A673 (cell line): ENCODE measurements at regions not wholly inside any gene's neighbourhood (a gene's known extent, or its start where the extent isn't known, plus 50 kb on each side); places are given as distances from the start of the nearest gene placed in this dataset.

Source experiments
- BruUV-seq: library from RNA; stranded (reverse); fragments of 400-500 nt; replicated peaks from 2 replicates; lab custom pipeline; 2021; lab: Mats Ljungman, UMichigan
- CTCF ChIA-PET: fragments of 300-600 bp; sonication (Branson Sonifier 250); formaldehyde crosslinking; loops from one replicate; lab custom pipeline; 2022; ENCODE audit warnings: antibody characterized with exemption; lab: Charles Lee
- POLR2A ChIA-PET: fragments of 300-600 bp; sonication (Branson Sonifier 250); formaldehyde crosslinking; loops from one replicate; lab custom pipeline; 2022; ENCODE audit warnings: antibody characterized with exemption; ENCODE audit not compliant: low non-redundant PET; lab: Charles Lee
- DNase-seq: peaks from one replicate; pipeline ENCODE4 v3.0.0-alpha.2; 2015; ENCODE audit warnings: low spot score
- H3K27ac ChIP-seq: fragments of 200-600 bp; sonication (generic); 2 replicates; pipeline ENCODE4 v1.5.1; 2016; ENCODE audit warnings: mixed run types, low read depth, mild to moderate bottlenecking, mixed read lengths, antibody characterized with exemption, low read length; ENCODE audit not compliant: poor library complexity, severe bottlenecking
- H3K27me3 ChIP-seq: fragments of 200-600 bp; sonication (generic); replicated peaks from 2 replicates; pipeline ENCODE4 v1.6.1; 2017; ENCODE audit warnings: mixed run types, low read depth, mild to moderate bottlenecking, mixed read lengths, antibody characterized with exemption, low read length; ENCODE audit not compliant: insufficient read depth, poor library complexity
- H3K36me3 ChIP-seq: fragments of 200-600 bp; sonication (generic); 2 replicates; pipeline ENCODE4 v1.6.1; 2016; ENCODE audit warnings: mixed run types, mild to moderate bottlenecking, mixed read lengths, antibody characterized with exemption, low read length; ENCODE audit not compliant: insufficient read depth, poor library complexity, severe bottlenecking
- H3K4me1 ChIP-seq: fragments of 200-600 bp; sonication (generic); 2 replicates; pipeline ENCODE4 v1.6.1; 2017; ENCODE audit warnings: mixed run types, mild to moderate bottlenecking, mixed read lengths, antibody characterized with exemption, low read length; ENCODE audit not compliant: insufficient read depth, poor library complexity, severe bottlenecking
- H3K4me3 ChIP-seq: fragments of 200-600 bp; sonication (generic); 2 replicates; pipeline ENCODE4 v1.5.1; 2016; ENCODE audit warnings: low read depth, mixed run types, mild to moderate bottlenecking, mixed read lengths, low read length; ENCODE audit not compliant: poor library complexity, severe bottlenecking
- H3K9me3 ChIP-seq: fragments of 200-600 bp; sonication (generic); 2 replicates; pipeline ENCODE4 v1.6.1; 2016; ENCODE audit warnings: mixed run types, low read depth, mild to moderate bottlenecking, mixed read lengths, antibody characterized with exemption, low read length; ENCODE audit not compliant: poor library complexity, severe bottlenecking
- EZH2 ChIP-seq: fragments of 200-600 bp; sonication (generic); IDR thresholded peaks from 2 replicates; pipeline ENCODE4 v1.6.1; 2017; ENCODE audit warnings: borderline replicate concordance, low read depth, mild to moderate bottlenecking, mixed read lengths, antibody characterized with exemption, low read length; ENCODE audit not compliant: poor library complexity, severe bottlenecking
- intact Hi-C: fragments of 100-400 bp; cut with micrococcal nuclease; formaldehyde crosslinking; loops from one replicate; pipeline ENCODE4 v1.10.0; 2022; ENCODE audit not compliant: unreplicated experiment
- TF ChIP-seq, protein P1 (sequence below): fragments of 300-800, 200-600 bp; sonication (generic); conservative IDR thresholded peaks from 2 replicates; pipeline ENCODE4 v1.5.1; 2017; ENCODE audit warnings: low read depth, mild to moderate bottlenecking, antibody characterized with exemption, low read length, moderate library complexity, mixed read lengths

GRCh38 chrX:114095789-114096188 is 488.1 kb upstream of the HTR2C start:
- intact Hi-C loops = no loop called here
- CTCF ChIA-PET = no interaction called here
- no peak for DNase-seq
- Histone ChIP-seq H3K27ac (no peak overlapping the region), H3K4me3 (no peak overlapping the region), H3K4me1 (no peaks in the 10 kb centered on the region), H3K9me3 (no peaks in the 10 kb centered on the region), H3K36me3 (no peaks in the 10 kb centered on the region), H3K27me3 (no peaks in the 10 kb centered on the region)
- POLR2A ChIA-PET = no interaction called here
- no peak for TF ChIP-seq EZH2
- TF ChIP-seq, protein P1, sequence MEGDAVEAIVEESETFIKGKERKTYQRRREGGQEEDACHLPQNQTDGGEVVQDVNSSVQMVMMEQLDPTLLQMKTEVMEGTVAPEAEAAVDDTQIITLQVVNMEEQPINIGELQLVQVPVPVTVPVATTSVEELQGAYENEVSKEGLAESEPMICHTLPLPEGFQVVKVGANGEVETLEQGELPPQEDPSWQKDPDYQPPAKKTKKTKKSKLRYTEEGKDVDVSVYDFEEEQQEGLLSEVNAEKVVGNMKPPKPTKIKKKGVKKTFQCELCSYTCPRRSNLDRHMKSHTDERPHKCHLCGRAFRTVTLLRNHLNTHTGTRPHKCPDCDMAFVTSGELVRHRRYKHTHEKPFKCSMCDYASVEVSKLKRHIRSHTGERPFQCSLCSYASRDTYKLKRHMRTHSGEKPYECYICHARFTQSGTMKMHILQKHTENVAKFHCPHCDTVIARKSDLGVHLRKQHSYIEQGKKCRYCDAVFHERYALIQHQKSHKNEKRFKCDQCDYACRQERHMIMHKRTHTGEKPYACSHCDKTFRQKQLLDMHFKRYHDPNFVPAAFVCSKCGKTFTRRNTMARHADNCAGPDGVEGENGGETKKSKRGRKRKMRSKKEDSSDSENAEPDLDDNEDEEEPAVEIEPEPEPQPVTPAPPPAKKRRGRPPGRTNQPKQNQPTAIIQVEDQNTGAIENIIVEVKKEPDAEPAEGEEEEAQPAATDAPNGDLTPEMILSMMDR = no peak
- no TSS peak for BruUV-seq

GRCh38 chrX:114087543-114087942 is 496.3 kb upstream of the HTR2C start:
- CTCF ChIA-PET = no interaction called here
- Histone ChIP-seq H3K4me3 (no peak overlapping the region), H3K9me3 (no peaks in the 10 kb centered on the region), H3K27me3 (no peaks in the 10 kb centered on the region), H3K4me1 (no peaks in the 10 kb centered on the region), H3K27ac (no peak overlapping the region), H3K36me3 (no peaks in the 10 kb centered on the region)
- no peak for DNase-seq
- POLR2A ChIA-PET = no interaction called here
- intact Hi-C loops = no loop called here
- no TSS peak for BruUV-seq
- TF ChIP-seq, protein P1 = no peak
- TF ChIP-seq EZH2 = no peak

GRCh38 chrX:114077773-114078172 is 506.1 kb upstream of the HTR2C start:
- H3K27ac ChIP-seq = no peak overlapping the region
- ChIA-PET POLR2A (no interaction called here), CTCF (no interaction called here)
- no peak overlapping the region for H3K4me3 ChIP-seq
- no peaks in the 10 kb centered on the region for H3K4me1 ChIP-seq
- no peak for DNase-seq
- no peaks in the 10 kb centered on the region for H3K9me3 ChIP-seq
- TF ChIP-seq, protein P1 = no peak
- no peak for TF ChIP-seq EZH2
- no peaks in the 10 kb centered on the region for H3K27me3 ChIP-seq
- no TSS peak for BruUV-seq
- intact Hi-C loops = no loop called here
- no peaks in the 10 kb centered on the region for H3K36me3 ChIP-seq
